ENCODE measurements at regions not wholly inside any gene's neighbourhood (a gene's known extent, or its start where the extent isn't known, plus 50 kb on each side); places are given as distances from the start of the nearest gene placed in this dataset.

- POLR2A ChIA-PET: no interaction called here
- Histone ChIP-seq H3K4me2 (ENCODE audit: control insufficient read depth, insufficient read depth) (no peak overlapping the region), H3K9me3 (replicated peaks; ENCODE audit: control insufficient read depth, insufficient read depth, low read length) (no peaks in the 10 kb centered on the region), H2AFZ (ENCODE audit: control insufficient read depth, low read depth, low read length) (no peak overlapping the region), H3K4me3 (no peak overlapping the region), H3K79me2 (ENCODE audit: control insufficient read depth, insufficient read depth, low read length) (no peaks in the 10 kb centered on the region), H3K27ac (ENCODE audit: control insufficient read depth, insufficient read depth) (no peak overlapping the region), H3K27me3 (replicated peaks in 1 of 2; ENCODE audit: control insufficient read depth in 2 of 2, insufficient read depth in 2 of 2, low read length in 1 of 2) (no peaks in the 10 kb centered on the region; a peak in 1 of 4 replicates), H4K20me1 (ENCODE audit: control insufficient read depth, insufficient read depth) (no peaks in the 10 kb centered on the region), H3K36me3 (ENCODE audit: control insufficient read depth in 2 of 2, insufficient read depth in 2 of 2, low read length in 1 of 2) (no peaks in the 10 kb centered on the region), H3K9ac (ENCODE audit: control insufficient read depth, insufficient read depth, low read length) (no peak overlapping the region), H3K4me1 (ENCODE audit: control insufficient read depth, insufficient read depth, low read length) (no peaks in the 10 kb centered on the region)
- intact Hi-C loops (cut with micrococcal nuclease; ENCODE audit: unreplicated experiment) (no loop called here), in situ Hi-C loops (cut with MboI) (no loop called here)
- TF ChIP-seq, protein P1, sequence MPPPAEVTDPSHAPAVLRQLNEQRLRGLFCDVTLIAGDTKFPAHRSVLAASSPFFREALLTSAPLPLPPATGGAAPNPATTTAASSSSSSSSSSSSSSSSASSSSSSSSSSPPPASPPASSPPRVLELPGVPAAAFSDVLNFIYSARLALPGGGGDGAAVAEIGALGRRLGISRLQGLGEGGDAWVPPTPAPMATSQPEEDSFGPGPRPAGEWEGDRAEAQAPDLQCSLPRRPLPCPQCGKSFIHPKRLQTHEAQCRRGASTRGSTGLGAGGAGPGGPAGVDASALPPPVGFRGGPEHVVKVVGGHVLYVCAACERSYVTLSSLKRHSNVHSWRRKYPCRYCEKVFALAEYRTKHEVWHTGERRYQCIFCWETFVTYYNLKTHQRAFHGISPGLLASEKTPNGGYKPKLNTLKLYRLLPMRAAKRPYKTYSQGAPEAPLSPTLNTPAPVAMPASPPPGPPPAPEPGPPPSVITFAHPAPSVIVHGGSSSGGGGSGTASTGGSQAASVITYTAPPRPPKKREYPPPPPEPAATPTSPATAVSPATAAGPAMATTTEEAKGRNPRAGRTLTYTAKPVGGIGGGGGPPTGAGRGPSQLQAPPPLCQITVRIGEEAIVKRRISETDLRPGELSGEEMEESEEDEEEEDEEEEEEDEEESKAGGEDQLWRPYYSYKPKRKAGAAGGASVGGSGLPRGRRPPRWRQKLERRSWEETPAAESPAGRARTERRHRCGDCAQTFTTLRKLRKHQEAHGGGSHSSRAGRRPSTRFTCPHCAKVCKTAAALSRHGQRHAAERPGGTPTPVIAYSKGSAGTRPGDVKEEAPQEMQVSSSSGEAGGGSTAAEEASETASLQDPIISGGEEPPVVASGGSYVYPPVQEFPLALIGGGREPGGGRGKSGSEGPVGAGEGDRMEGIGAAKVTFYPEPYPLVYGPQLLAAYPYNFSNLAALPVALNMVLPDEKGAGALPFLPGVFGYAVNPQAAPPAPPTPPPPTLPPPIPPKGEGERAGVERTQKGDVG (CRISPR knock-in tag; IDR thresholded peaks at IDR 0.05): no peak
- no peak for TF ChIP-seq TBL1XR1 (IDR thresholded peaks at IDR 0.05; ENCODE audit: low read depth, low read length)
- TF ChIP-seq SMAD1 (IDR thresholded peaks at IDR 0.05; ENCODE audit: low read depth, partially characterized antibody): no peak
- no peak for TF ChIP-seq NFYB (IDR thresholded peaks at IDR 0.05; ENCODE audit: insufficient read depth, low read depth, low read length)
- TF ChIP-seq, protein P2, sequence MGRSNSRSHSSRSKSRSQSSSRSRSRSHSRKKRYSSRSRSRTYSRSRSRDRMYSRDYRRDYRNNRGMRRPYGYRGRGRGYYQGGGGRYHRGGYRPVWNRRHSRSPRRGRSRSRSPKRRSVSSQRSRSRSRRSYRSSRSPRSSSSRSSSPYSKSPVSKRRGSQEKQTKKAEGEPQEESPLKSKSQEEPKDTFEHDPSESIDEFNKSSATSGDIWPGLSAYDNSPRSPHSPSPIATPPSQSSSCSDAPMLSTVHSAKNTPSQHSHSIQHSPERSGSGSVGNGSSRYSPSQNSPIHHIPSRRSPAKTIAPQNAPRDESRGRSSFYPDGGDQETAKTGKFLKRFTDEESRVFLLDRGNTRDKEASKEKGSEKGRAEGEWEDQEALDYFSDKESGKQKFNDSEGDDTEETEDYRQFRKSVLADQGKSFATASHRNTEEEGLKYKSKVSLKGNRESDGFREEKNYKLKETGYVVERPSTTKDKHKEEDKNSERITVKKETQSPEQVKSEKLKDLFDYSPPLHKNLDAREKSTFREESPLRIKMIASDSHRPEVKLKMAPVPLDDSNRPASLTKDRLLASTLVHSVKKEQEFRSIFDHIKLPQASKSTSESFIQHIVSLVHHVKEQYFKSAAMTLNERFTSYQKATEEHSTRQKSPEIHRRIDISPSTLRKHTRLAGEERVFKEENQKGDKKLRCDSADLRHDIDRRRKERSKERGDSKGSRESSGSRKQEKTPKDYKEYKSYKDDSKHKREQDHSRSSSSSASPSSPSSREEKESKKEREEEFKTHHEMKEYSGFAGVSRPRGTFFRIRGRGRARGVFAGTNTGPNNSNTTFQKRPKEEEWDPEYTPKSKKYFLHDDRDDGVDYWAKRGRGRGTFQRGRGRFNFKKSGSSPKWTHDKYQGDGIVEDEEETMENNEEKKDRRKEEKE (IDR thresholded peaks at IDR 0.05): no peak
- TF ChIP-seq POLR2A (IDR thresholded peaks at IDR 0.05; ENCODE audit: low read depth, low read length): no peak
- TF ChIP-seq, protein P3, sequence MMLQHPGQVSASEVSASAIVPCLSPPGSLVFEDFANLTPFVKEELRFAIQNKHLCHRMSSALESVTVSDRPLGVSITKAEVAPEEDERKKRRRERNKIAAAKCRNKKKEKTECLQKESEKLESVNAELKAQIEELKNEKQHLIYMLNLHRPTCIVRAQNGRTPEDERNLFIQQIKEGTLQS (IDR thresholded peaks at IDR 0.05; ENCODE audit: borderline replicate concordance, extremely low read depth, low read depth, low read length): no peak
- no peak for TF ChIP-seq PAX5 (IDR thresholded peaks at IDR 0.05; ENCODE audit: borderline replicate concordance, low read depth, low read length)
- TF ChIP-seq PML (IDR thresholded peaks at IDR 0.05; ENCODE audit: low read length): no peak
- TF ChIP-seq LARP7 (IDR thresholded peaks at IDR 0.05): no peak
- no peak for TF ChIP-seq YY1 (IDR thresholded peaks at IDR 0.05; ENCODE audit: low read depth, low read length)
- TF ChIP-seq MAX (IDR thresholded peaks at IDR 0.05; ENCODE audit: low read depth, low read length): no peak
- TF ChIP-seq ZBTB33 (IDR thresholded peaks at IDR 0.05): no peak
- no peak for TF ChIP-seq SUZ12 (IDR thresholded peaks at IDR 0.05; ENCODE audit: unreplicated experiment)
- no peak for TF ChIP-seq POLR2AphosphoS2 (IDR thresholded peaks at IDR 0.05; ENCODE audit: low read depth, low read length)
- no peak for TF ChIP-seq RBBP5 (conservative IDR thresholded peaks at IDR 0.05)
- no peak for TF ChIP-seq SMARCA5 (IDR thresholded peaks at IDR 0.05)
- no peak for TF ChIP-seq HDAC2 (IDR thresholded peaks at IDR 0.05)
- no peak for TF ChIP-seq NRF1 (conservative IDR thresholded peaks at IDR 0.05; ENCODE audit: low read depth, low read length)
- ATAC-seq (no peak), FAIRE-seq (no peak), DNase-seq (ENCODE audit: low read depth, low spot score) (no peak)
- WGBS (ENCODE audit: insufficient coverage, insufficient replicate concordance, low lambda C conversion rate, missing lambda C conversion rate): 61% methylated on average over 5 of the region's 5 CpGs
- RAD21 ChIA-PET (ENCODE audit: unreplicated experiment): no interaction called here
- BruUV-seq (replicated peaks): no TSS peak
- SMC1A ChIA-PET (ENCODE audit: uncharacterized antibody, unreplicated experiment): no interaction called here
- CTCF ChIA-PET: no interaction called here
Measured at GRCh38 chr10:120783098-120783497, 68.1 kb upstream of the WDR11 start.

Data from GM12878 (cell line).